SK-N-SH treated with all-trans-retinoic acid at 6 μM for 48 hours (cell line): ENCODE measurements at regions not wholly inside any gene's neighbourhood (a gene's known extent, or its start where the extent isn't known, plus 50 kb on each side); places are given as distances from the start of the nearest gene placed in this dataset.

Experiments
- ATAC-seq: fragments of 200-7000 bp; cut with Tn5 transposase; 3 replicates; pipeline ENCODE4 v1.9.1; 2020; ENCODE audit warnings: mild to moderate bottlenecking, moderate library complexity
- ARNTL ChIP-seq: fragments of 450-650 bp; formaldehyde crosslinking; IDR thresholded peaks from 2 replicates; pipeline ENCODE4 v1.5.0; 2020; ENCODE audit warnings: low read depth, mild to moderate bottlenecking, moderate library complexity, borderline replicate concordance
- BACH2 ChIP-seq: fragments of 250-450 bp; sonication (Bioruptor Pico); IDR thresholded peaks from 2 replicates; pipeline ENCODE4 v1.9.0; 2021; ENCODE audit warnings: mild to moderate bottlenecking, borderline replicate concordance
- CSDC2 ChIP-seq: fragments of 250-450 bp; sonication (Bioruptor Pico); IDR thresholded peaks from 2 replicates; pipeline ENCODE4 v1.5.0; 2020; ENCODE audit warnings: mild to moderate bottlenecking, moderate library complexity
- ESRRG ChIP-seq: fragments of 250-450 bp; sonication (Bioruptor Pico); IDR thresholded peaks from 2 replicates; pipeline ENCODE4 v1.6.1; 2021; ENCODE audit warnings: mild to moderate bottlenecking
- GLIS3 ChIP-seq: fragments of 250-450 bp; sonication (Bioruptor Pico); IDR thresholded peaks from 2 replicates; pipeline ENCODE4 v1.5.0; 2020; ENCODE audit warnings: mild to moderate bottlenecking, moderate library complexity
- ISL1 ChIP-seq: fragments of 250-450 bp; sonication (Bioruptor Pico); IDR thresholded peaks from 2 replicates; pipeline ENCODE4 v2.1.2; 2022; ENCODE audit warnings: mild to moderate bottlenecking, moderate library complexity
- OSR1 ChIP-seq: fragments of 250-450 bp; sonication (Bioruptor Pico); IDR thresholded peaks from 2 replicates; pipeline ENCODE4 v1.8.0; 2022; ENCODE audit warnings: moderate library complexity, mild to moderate bottlenecking, inconsistent platforms
- RARB ChIP-seq: fragments of 250-450 bp; sonication (Bioruptor Pico); IDR thresholded peaks from 2 replicates; pipeline ENCODE4 v1.8.0; 2021; ENCODE audit warnings: mild to moderate bottlenecking, moderate library complexity
- SNAI2 ChIP-seq: fragments of 250-450 bp; sonication (Bioruptor Pico); IDR thresholded peaks from 2 replicates; pipeline ENCODE4 v1.5.0; 2020; ENCODE audit warnings: mild to moderate bottlenecking, moderate library complexity
- TCF4 ChIP-seq: fragments of 250-450 bp; sonication (Bioruptor Pico); IDR thresholded peaks from 2 replicates; pipeline ENCODE4 v1.8.0; 2021; ENCODE audit warnings: mild to moderate bottlenecking, moderate library complexity, borderline replicate concordance
- ZC3H10 ChIP-seq: fragments of 250-450 bp; sonication (Bioruptor Pico); IDR thresholded peaks from 2 replicates; pipeline ENCODE4 v1.5.1; 2021; ENCODE audit warnings: mild to moderate bottlenecking, moderate library complexity
- ZFP3 ChIP-seq: fragments of 250-450 bp; sonication (Bioruptor Pico); IDR thresholded peaks from 2 replicates; pipeline ENCODE4 v1.5.0; 2020; ENCODE audit warnings: mild to moderate bottlenecking, moderate library complexity
- ZFP30 ChIP-seq: fragments of 450-650 bp; formaldehyde crosslinking; IDR thresholded peaks from 2 replicates; pipeline ENCODE4 v1.5.0; 2022; ENCODE audit warnings: mild to moderate bottlenecking, moderate library complexity
- ZNF565 ChIP-seq: fragments of 450-650 bp; formaldehyde crosslinking; conservative IDR thresholded peaks from 2 replicates; pipeline ENCODE4 v1.5.0; 2020; ENCODE audit warnings: low read depth, mild to moderate bottlenecking, moderate library complexity
- TF ChIP-seq, protein P1 (sequence below): fragments of 250-450 bp; sonication (Bioruptor Pico); IDR thresholded peaks from 2 replicates; pipeline ENCODE4 v1.8.0; 2021; ENCODE audit warnings: low read depth, mild to moderate bottlenecking, moderate library complexity, borderline replicate concordance
- TF ChIP-seq, protein P2 (sequence below): fragments of 250-450 bp; sonication (Bioruptor Pico); IDR thresholded peaks from 2 replicates; pipeline ENCODE4 v1.5.1; 2020; ENCODE audit warnings: low read depth, mild to moderate bottlenecking, moderate library complexity
- TF ChIP-seq, protein P3 (sequence below): fragments of 250-450 bp; sonication (Bioruptor Pico); IDR thresholded peaks from 2 replicates; pipeline ENCODE4 v1.5.1; 2021; ENCODE audit warnings: mild to moderate bottlenecking, moderate library complexity
- TF ChIP-seq, protein P4 (sequence below): fragments of 250-450 bp; sonication (Bioruptor Pico); IDR thresholded peaks from 2 replicates; pipeline ENCODE4 v1.8.0; 2020; ENCODE audit warnings: mild to moderate bottlenecking, moderate library complexity, borderline replicate concordance
- TF ChIP-seq, protein P5 (sequence below): fragments of 250-450 bp; sonication (Bioruptor Pico); IDR thresholded peaks from 2 replicates; pipeline ENCODE4 v1.5.0; 2020; ENCODE audit warnings: mild to moderate bottlenecking, moderate library complexity

DNA sequence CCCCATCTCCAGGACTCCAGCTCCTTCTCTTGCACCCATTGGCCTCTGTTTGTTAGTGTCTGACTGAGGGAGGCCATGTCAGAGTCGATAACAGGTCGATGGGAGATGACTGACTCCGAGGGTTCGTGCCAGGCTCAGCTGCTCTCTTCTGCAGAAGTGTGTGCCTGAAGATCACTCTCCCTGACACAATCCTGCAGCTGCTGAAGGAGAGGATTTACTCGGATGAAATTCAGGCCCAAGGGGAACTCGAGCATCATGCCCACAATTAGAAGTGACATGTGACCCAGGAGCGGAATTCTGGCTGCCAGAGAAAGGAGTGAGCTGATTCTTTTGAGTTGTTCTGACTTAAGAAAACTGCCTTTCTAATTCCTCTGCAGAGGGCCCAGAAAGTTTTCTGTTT is 318.2 kb downstream of the MAFB start:
- no peak for ATAC-seq
- TF ChIP-seq CSDC2 (CRISPR knock-in tag), result no peak
- no peak for TF ChIP-seq GLIS3 (CRISPR knock-in tag)
- no peak for TF ChIP-seq ZFP30 (CRISPR knock-in tag)
- TF ChIP-seq, protein P1, sequence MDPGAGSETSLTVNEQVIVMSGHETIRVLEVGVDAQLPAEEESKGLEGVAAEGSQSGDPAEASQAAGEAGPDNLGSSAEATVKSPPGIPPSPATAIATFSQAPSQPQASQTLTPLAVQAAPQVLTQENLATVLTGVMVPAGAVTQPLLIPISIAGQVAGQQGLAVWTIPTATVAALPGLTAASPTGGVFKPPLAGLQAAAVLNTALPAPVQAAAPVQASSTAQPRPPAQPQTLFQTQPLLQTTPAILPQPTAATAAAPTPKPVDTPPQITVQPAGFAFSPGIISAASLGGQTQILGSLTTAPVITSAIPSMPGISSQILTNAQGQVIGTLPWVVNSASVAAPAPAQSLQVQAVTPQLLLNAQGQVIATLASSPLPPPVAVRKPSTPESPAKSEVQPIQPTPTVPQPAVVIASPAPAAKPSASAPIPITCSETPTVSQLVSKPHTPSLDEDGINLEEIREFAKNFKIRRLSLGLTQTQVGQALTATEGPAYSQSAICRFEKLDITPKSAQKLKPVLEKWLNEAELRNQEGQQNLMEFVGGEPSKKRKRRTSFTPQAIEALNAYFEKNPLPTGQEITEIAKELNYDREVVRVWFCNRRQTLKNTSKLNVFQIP, result no peak
- TF ChIP-seq ISL1 (CRISPR knock-in tag), result no peak
- TF ChIP-seq SNAI2 (CRISPR knock-in tag), result no peak
- no peak for TF ChIP-seq ZFP3 (CRISPR knock-in tag)
- TF ChIP-seq, protein P2, sequence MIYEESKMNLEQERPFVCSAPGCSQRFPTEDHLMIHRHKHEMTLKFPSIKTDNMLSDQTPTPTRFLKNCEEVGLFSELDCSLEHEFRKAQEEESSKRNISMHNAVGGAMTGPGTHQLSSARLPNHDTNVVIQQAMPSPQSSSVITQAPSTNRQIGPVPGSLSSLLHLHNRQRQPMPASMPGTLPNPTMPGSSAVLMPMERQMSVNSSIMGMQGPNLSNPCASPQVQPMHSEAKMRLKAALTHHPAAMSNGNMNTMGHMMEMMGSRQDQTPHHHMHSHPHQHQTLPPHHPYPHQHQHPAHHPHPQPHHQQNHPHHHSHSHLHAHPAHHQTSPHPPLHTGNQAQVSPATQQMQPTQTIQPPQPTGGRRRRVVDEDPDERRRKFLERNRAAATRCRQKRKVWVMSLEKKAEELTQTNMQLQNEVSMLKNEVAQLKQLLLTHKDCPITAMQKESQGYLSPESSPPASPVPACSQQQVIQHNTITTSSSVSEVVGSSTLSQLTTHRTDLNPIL (CRISPR knock-in tag), result no peak
- TF ChIP-seq ZNF565 (CRISPR knock-in tag), result no peak
- TF ChIP-seq TCF4, result no peak
- no peak for TF ChIP-seq ZC3H10
- TF ChIP-seq ARNTL (CRISPR knock-in tag), result no peak
- TF ChIP-seq, protein P3, sequence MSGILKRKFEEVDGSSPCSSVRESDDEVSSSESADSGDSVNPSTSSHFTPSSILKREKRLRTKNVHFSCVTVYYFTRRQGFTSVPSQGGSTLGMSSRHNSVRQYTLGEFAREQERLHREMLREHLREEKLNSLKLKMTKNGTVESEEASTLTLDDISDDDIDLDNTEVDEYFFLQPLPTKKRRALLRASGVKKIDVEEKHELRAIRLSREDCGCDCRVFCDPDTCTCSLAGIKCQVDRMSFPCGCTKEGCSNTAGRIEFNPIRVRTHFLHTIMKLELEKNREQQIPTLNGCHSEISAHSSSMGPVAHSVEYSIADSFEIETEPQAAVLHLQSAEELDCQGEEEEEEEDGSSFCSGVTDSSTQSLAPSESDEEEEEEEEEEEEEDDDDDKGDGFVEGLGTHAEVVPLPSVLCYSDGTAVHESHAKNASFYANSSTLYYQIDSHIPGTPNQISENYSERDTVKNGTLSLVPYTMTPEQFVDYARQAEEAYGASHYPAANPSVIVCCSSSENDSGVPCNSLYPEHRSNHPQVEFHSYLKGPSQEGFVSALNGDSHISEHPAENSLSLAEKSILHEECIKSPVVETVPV (CRISPR knock-in tag), result no peak
- TF ChIP-seq, protein P4, sequence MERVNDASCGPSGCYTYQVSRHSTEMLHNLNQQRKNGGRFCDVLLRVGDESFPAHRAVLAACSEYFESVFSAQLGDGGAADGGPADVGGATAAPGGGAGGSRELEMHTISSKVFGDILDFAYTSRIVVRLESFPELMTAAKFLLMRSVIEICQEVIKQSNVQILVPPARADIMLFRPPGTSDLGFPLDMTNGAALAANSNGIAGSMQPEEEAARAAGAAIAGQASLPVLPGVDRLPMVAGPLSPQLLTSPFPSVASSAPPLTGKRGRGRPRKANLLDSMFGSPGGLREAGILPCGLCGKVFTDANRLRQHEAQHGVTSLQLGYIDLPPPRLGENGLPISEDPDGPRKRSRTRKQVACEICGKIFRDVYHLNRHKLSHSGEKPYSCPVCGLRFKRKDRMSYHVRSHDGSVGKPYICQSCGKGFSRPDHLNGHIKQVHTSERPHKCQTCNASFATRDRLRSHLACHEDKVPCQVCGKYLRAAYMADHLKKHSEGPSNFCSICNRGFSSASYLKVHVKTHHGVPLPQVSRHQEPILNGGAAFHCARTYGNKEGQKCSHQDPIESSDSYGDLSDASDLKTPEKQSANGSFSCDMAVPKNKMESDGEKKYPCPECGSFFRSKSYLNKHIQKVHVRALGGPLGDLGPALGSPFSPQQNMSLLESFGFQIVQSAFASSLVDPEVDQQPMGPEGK (CRISPR knock-in tag), result no peak

DNA sequence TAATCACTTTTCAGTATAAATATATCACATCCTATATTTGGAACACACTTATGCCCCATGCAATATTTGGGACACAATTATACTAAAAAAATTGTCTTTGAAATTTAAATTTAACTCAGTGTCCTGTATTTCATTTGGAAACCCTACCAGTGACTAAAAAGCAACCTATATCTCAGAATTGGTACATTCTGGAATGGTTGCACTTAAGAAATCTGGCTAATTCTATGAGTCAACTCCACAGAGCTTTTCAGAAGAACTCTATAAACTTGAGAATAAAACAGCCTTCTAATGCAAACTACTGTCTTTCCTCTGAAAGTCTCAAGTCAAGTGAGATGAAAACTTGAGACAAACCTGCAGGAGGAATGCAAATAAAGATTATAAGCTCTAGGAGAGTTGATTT is 320.2 kb downstream of the MAFB start:
- ATAC-seq, result no peak
- TF ChIP-seq ZFP30 (CRISPR knock-in tag) (no peak), GLIS3 (CRISPR knock-in tag) (no peak), ESRRG (CRISPR knock-in tag) (no peak), ZC3H10 (no peak), RARB (no peak), OSR1 (CRISPR knock-in tag) (no peak), TCF4 (no peak), ISL1 (CRISPR knock-in tag) (no peak), CSDC2 (CRISPR knock-in tag) (no peak), BACH2 (CRISPR knock-in tag) (no peak)
- TF ChIP-seq, protein P4 (CRISPR knock-in tag), result no peak
- TF ChIP-seq, protein P5, sequence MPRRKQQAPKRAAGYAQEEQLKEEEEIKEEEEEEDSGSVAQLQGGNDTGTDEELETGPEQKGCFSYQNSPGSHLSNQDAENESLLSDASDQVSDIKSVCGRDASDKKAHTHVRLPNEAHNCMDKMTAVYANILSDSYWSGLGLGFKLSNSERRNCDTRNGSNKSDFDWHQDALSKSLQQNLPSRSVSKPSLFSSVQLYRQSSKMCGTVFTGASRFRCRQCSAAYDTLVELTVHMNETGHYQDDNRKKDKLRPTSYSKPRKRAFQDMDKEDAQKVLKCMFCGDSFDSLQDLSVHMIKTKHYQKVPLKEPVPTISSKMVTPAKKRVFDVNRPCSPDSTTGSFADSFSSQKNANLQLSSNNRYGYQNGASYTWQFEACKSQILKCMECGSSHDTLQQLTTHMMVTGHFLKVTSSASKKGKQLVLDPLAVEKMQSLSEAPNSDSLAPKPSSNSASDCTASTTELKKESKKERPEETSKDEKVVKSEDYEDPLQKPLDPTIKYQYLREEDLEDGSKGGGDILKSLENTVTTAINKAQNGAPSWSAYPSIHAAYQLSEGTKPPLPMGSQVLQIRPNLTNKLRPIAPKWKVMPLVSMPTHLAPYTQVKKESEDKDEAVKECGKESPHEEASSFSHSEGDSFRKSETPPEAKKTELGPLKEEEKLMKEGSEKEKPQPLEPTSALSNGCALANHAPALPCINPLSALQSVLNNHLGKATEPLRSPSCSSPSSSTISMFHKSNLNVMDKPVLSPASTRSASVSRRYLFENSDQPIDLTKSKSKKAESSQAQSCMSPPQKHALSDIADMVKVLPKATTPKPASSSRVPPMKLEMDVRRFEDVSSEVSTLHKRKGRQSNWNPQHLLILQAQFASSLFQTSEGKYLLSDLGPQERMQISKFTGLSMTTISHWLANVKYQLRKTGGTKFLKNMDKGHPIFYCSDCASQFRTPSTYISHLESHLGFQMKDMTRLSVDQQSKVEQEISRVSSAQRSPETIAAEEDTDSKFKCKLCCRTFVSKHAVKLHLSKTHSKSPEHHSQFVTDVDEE, result no peak
- TF ChIP-seq, protein P1, result no peak
